Parathyroid adenoma (tissue), 2 donors: ENCODE measurements at regions not wholly inside any gene's neighbourhood (a gene's known extent, or its start where the extent isn't known, plus 50 kb on each side); places are given as distances from the start of the nearest gene placed in this dataset.

Experiments used
- H2AFZ ChIP-seq: fragments of 300-600 bp; sonication (generic); one replicate; pipeline ENCODE4 v1.7.0; 2017; ENCODE audit warnings: antibody characterized with exemption, mild to moderate bottlenecking
- H3K27ac ChIP-seq: fragments of 300-600 bp; sonication (generic); one replicate; pipeline ENCODE4 v1.7.0; 2017
- H3K27me3 ChIP-seq: fragments of 300-600 bp; sonication (generic); one replicate; pipeline ENCODE4 v1.7.0; 2017; ENCODE audit warnings: low read length; ENCODE audit not compliant: control insufficient read depth, insufficient read depth
- H3K36me3 ChIP-seq: fragments of 300-600 bp; sonication (generic); one replicate; pipeline ENCODE4 v1.7.0; 2017; ENCODE audit warnings: low read length; ENCODE audit not compliant: control insufficient read depth, insufficient read depth
- H3K4me1 ChIP-seq: fragments of 300-600 bp; sonication (generic); one replicate; pipeline ENCODE4 v1.7.0; 2017; ENCODE audit warnings: control low read depth
- H3K4me2 ChIP-seq: fragments of 300-600 bp; sonication (generic); one replicate; pipeline ENCODE4 v1.7.0; 2017; ENCODE audit warnings: low read length
- H3K4me3 ChIP-seq: fragments of 300-600 bp; sonication (generic); one replicate; pipeline ENCODE4 v1.7.0; 2017; ENCODE audit warnings: low read depth, low read length
- H3K79me2 ChIP-seq: fragments of 300-600 bp; sonication (generic); one replicate; pipeline ENCODE4 v1.7.0; 2017; ENCODE audit warnings: control low read depth
- H3K9ac ChIP-seq: fragments of 300-600 bp; sonication (generic); one replicate; pipeline ENCODE4 v1.7.0; 2017; ENCODE audit warnings: mild to moderate bottlenecking
- H3K9me3 ChIP-seq: fragments of 300-600 bp; sonication (generic); one replicate; pipeline ENCODE4 v1.7.0; 2017; ENCODE audit warnings: low read length; ENCODE audit not compliant: control insufficient read depth
- TF ChIP-seq, protein P1 (sequence below): fragments of 300-600 bp; sonication (generic); IDR thresholded peaks from one replicate; pipeline ENCODE4 v1.7.0; 2017; ENCODE audit warnings: antibody characterized with exemption, mild to moderate bottlenecking
- donor health status: primary hyperparathyroidism.

DNA sequence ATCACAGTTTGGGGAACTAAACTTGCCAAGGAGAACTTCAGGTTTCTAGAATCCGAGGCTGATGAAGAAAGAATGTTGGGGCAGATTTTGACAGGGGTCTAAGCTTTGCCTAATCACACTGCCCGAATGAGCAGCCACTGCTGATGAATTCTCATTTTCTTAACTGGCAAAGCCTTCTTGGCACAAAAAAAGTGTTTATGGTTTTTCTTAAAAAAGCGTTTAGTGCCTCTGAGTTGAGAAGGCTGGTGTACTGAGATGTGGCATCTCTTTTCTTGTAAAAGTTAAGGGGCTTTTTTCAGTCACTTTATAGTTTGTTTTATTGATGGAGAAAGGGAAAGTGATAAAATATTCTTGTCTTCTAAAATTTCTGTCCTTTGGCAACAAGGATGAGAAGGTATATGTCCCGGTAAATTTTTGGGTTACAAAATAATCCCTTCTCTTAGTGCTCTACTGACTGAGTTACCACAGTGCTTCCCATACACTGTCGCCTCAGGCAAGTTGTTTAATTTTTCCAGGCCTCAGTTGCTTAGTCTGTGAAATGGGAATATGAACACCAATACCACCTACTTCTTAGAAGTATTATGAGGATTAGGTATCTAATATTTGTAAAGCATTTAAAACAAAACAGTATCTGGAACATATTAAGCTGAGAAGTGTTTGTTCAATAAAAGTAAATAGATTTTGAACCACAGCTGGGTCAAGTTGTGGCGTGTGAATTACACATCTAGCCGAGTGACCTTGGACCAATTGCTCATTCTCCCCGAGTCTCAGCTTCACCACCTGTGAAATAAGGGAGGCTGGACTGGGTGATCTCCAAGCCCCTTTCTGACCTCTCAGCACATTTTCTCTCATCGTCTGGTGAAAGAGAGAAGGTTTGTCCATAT, 320.8 kb downstream of the HAPSTR1 start:
- H3K79me2 ChIP-seq = no peaks in the 10 kb centered on the region
- no peak overlapping the region for H3K4me2 ChIP-seq
- no peaks in the 10 kb centered on the region for H3K27me3 ChIP-seq
- H3K9me3 ChIP-seq = no peaks in the 10 kb centered on the region
- no peak overlapping the region for H3K27ac ChIP-seq
- no peaks in the 10 kb centered on the region for H3K4me1 ChIP-seq
- no peak overlapping the region for H3K9ac ChIP-seq
- no peak overlapping the region for H3K4me3 ChIP-seq
- no peaks in the 10 kb centered on the region for H3K36me3 ChIP-seq
- TF ChIP-seq, protein P1, sequence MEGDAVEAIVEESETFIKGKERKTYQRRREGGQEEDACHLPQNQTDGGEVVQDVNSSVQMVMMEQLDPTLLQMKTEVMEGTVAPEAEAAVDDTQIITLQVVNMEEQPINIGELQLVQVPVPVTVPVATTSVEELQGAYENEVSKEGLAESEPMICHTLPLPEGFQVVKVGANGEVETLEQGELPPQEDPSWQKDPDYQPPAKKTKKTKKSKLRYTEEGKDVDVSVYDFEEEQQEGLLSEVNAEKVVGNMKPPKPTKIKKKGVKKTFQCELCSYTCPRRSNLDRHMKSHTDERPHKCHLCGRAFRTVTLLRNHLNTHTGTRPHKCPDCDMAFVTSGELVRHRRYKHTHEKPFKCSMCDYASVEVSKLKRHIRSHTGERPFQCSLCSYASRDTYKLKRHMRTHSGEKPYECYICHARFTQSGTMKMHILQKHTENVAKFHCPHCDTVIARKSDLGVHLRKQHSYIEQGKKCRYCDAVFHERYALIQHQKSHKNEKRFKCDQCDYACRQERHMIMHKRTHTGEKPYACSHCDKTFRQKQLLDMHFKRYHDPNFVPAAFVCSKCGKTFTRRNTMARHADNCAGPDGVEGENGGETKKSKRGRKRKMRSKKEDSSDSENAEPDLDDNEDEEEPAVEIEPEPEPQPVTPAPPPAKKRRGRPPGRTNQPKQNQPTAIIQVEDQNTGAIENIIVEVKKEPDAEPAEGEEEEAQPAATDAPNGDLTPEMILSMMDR = no peak
- no peak overlapping the region for H2AFZ ChIP-seq

DNA sequence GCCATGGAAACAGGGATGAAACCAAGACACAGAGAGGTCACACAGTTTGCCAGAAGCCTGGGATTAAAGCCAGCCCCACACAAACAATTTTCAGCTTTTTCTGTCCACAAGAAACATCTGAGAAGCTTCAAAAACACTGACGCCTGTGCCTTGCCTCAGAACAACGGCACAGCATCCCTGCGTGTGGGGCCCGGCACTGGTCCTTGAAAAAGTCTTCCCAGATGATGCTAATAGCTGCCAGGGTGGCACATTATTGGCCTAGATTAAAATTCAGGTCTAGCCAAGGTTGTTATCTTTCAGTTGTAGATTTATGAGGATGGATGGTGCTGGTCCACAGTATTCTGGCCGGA, 321.4 kb downstream of the HAPSTR1 start:
- TF ChIP-seq, protein P1 = no peak

DNA sequence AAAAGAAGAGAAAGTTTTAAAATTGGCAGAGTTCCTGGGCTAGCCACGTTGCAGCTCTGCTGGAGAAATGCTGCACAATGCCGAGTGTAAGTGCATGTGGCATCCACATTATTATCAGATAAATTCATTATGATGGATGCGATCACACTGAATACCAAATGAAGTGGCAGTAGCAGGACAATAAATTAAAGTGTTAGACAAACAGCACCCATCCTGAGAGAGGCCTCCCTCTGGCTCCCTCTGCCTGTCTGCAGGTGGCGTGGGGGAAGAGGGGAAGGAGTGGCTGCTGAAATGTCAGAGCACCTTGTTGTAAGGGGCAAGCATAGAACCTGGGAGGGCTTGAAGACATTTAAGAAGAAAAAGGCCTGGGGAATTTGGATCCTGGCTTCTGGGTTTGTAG, 324.1 kb downstream of the HAPSTR1 start:
- Histone ChIP-seq H3K27me3 (no peaks in the 10 kb centered on the region), H3K4me2 (no peak overlapping the region), H3K27ac (no peak overlapping the region), H3K4me1 (no peaks in the 10 kb centered on the region), H3K36me3 (no peaks in the 10 kb centered on the region), H3K4me3 (no peak overlapping the region), H3K9me3 (no peaks in the 10 kb centered on the region), H3K79me2 (no peaks in the 10 kb centered on the region), H3K9ac (no peak overlapping the region), H2AFZ (no peak overlapping the region)
- TF ChIP-seq, protein P1 = no peak

More for the DNA sequence above, 321.4 kb downstream of the HAPSTR1 start:
- no peak overlapping the region for H3K27ac ChIP-seq
- H3K36me3 ChIP-seq = no peaks in the 10 kb centered on the region
- no peak overlapping the region for H2AFZ ChIP-seq
- no peaks in the 10 kb centered on the region for H3K27me3 ChIP-seq
- no peak overlapping the region for H3K4me2 ChIP-seq
- H3K79me2 ChIP-seq = no peaks in the 10 kb centered on the region
- H3K9me3 ChIP-seq = no peaks in the 10 kb centered on the region
- no peaks in the 10 kb centered on the region for H3K4me1 ChIP-seq
- H3K9ac ChIP-seq = no peak overlapping the region
- no peak overlapping the region for H3K4me3 ChIP-seq

DNA sequence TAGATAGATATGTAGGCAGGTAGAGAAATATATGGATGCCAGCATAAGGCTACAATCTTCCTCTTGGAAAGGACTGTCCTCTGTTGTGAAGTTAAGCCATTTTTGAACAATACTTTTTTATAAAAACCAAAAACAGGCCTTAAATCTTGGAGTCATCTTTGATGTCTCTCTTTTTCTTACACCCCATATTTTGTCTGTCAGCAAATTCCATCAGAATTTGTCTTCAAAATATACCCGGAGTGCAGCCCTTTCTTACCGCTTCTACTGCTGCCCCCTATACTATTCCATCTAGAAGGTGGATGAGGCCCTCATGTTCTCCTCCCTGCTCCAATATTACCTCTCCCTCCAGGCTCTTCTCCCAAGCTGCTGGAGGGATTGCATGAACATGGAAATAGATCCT, 326.5 kb downstream of the HAPSTR1 start:
- Histone ChIP-seq H3K4me2 (no peak overlapping the region), H3K36me3 (no peaks in the 10 kb centered on the region), H3K9ac (no peak overlapping the region), H3K4me1 (no peaks in the 10 kb centered on the region), H2AFZ (no peak overlapping the region), H3K27me3 (no peaks in the 10 kb centered on the region), H3K79me2 (no peaks in the 10 kb centered on the region), H3K4me3 (no peak overlapping the region), H3K27ac (no peak overlapping the region), H3K9me3 (no peaks in the 10 kb centered on the region)
- TF ChIP-seq, protein P1 = no peak

DNA sequence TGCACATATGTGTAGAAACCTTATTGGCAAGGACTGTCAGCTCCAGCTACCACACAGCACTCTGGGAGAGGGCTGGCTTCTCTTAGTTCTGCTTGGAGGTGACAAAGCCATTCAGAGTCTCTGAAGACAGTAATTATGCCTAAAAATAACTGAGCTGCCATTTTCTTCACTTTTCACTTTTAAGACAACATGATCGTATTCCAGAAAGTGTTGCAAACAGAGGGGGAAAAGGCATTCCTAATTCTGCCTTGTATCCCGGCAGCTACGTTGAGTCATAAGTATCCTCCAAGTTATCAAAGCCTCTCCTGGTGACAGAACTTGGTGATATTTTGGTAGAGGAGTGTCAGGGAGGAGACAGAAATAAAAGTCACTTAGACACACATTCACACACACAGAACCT, 327.7 kb downstream of the HAPSTR1 start:
- Histone ChIP-seq H3K27me3 (no peaks in the 10 kb centered on the region), H3K4me1 (no peaks in the 10 kb centered on the region), H3K4me3 (no peak overlapping the region), H3K36me3 (no peaks in the 10 kb centered on the region), H3K79me2 (no peaks in the 10 kb centered on the region), H3K4me2 (no peak overlapping the region), H2AFZ (no peak overlapping the region), H3K9ac (no peak overlapping the region), H3K9me3 (no peaks in the 10 kb centered on the region), H3K27ac (no peak overlapping the region)
- TF ChIP-seq, protein P1 = no peak
